Uterus (tissue), 3 donors: ENCODE measurements at regions not wholly inside any gene's neighbourhood (a gene's known extent, or its start where the extent isn't known, plus 50 kb on each side); places are given as distances from the start of the nearest gene placed in this dataset.
A peak's percentile ranks its signal among the peaks of the same experiment; 100 is the strongest.

Source experiments
- DNase-seq, 2 donors: peaks; one replicate each; pipeline ENCODE4 v3.0.0-alpha.2; 2019 to 2020
- H3K27ac ChIP-seq, 2 donors: fragments of 200-600 bp; sonication (generic); 1 replicate in 1 of 2; 2 replicates in 1 of 2; pipeline ENCODE4 v1.5.1; 2016 to 2018
- H3K27me3 ChIP-seq, 2 donors: fragments of 200-600 bp; sonication (generic); one replicate each; pipeline ENCODE4 v1.5.1; 2018 to 2019; ENCODE audit warnings: control low read depth in 1 of 2
- H3K36me3 ChIP-seq, 2 donors: fragments of 200-600 bp; sonication (generic); one replicate each; pipeline ENCODE4 v1.5.1; 2019; ENCODE audit warnings: control low read depth in 1 of 2
- H3K4me1 ChIP-seq, 2 donors: fragments of 200-600 bp; sonication (generic); one replicate each; pipeline ENCODE4 v1.5.1; 2018 to 2019; ENCODE audit warnings: control low read depth in 1 of 2
- H3K4me3 ChIP-seq, 2 donors: fragments of 200-600 bp; sonication (generic); 1 replicate in 1 of 2; 2 replicates in 1 of 2; pipeline ENCODE4 v1.5.1; 2018 to 2019; ENCODE audit warnings: mild to moderate bottlenecking in 1 of 2
- H3K9me3 ChIP-seq, 2 donors: fragments of 200-600 bp; sonication (generic); one replicate each; pipeline ENCODE4 v1.5.1; 2019; ENCODE audit warnings: control low read depth in 1 of 2
- CTCF ChIP-seq, 4 experiments: fragments of 200-600 bp in 2 of 4; fragments of 450-650 bp in 2 of 4; sonication (generic) in 2 of 4; IDR thresholded peaks; one replicate each; pipeline ENCODE4 v1.5.1; 2016 to 2019; ENCODE audit warnings: antibody characterized with exemption in 4 of 4, mild to moderate bottlenecking in 2 of 4, moderate library complexity in 1 of 4
- POLR2A ChIP-seq, 2 donors: fragments of 450-650 bp; IDR thresholded peaks; one replicate each; pipeline ENCODE4 v1.6.1; 2016; ENCODE audit warnings: antibody characterized with exemption in 2 of 2, mild to moderate bottlenecking in 1 of 2, moderate library complexity in 1 of 2
- intact Hi-C: fragments of 100-400 bp; cut with DNase I; formaldehyde crosslinking; loops from one replicate; pipeline ENCODE4 v1.15.1; 2023; ENCODE audit warnings: low total_unique reads
- donor health status: DM: yes; HTN: yes; CAD: no.

GRCh38 chr10:121005948-121006587 lies 154.9 kb downstream of the WDR11 start:
- intact Hi-C loops: no loop called here
- TF ChIP-seq CTCF (IDR thresholded peaks at IDR 0.05) (no peak), POLR2A (IDR thresholded peaks at IDR 0.05) (no peak)
- Histone ChIP-seq H3K9me3 (peaks cover 0 to 18% of the 10 kb centered on the region in 2 donors), H3K36me3 (no peaks in the 10 kb centered on the region), H3K27ac (no peak overlapping the region), H3K4me1 (no peaks in the 10 kb centered on the region), H3K4me3 (no peak overlapping the region), H3K27me3 (no peaks in the 10 kb centered on the region)
- no peak for DNase-seq

GRCh38 chr10:121007264-121007663 lies 156.1 kb downstream of the WDR11 start:
- H3K27ac ChIP-seq: no peak overlapping the region
- intact Hi-C loops: no loop called here
- TF ChIP-seq CTCF (IDR thresholded peaks at IDR 0.05) (no peak), POLR2A (IDR thresholded peaks at IDR 0.05) (no peak)
- DNase-seq: no peak
- H3K4me1 ChIP-seq: no peaks in the 10 kb centered on the region
- H3K4me3 ChIP-seq: no peak overlapping the region
- no peaks in the 10 kb centered on the region for H3K27me3 ChIP-seq
- no peaks in the 10 kb centered on the region for H3K36me3 ChIP-seq
- peaks cover 0 to 18% of the 10 kb centered on the region in 2 donors for H3K9me3 ChIP-seq

- Histone ChIP-seq H3K4me1 (no peaks in the 10 kb centered on the region), H3K27me3 (no peaks in the 10 kb centered on the region), H3K4me3 (no peak overlapping the region), H3K27ac (no peak overlapping the region), H3K9me3 (no peaks in the 10 kb centered on the region), H3K36me3 (no peaks in the 10 kb centered on the region)
- TF ChIP-seq POLR2A (IDR thresholded peaks at IDR 0.05) (no peak), CTCF (IDR thresholded peaks at IDR 0.05) (no peak)
- intact Hi-C loops: no loop called here
- no peak for DNase-seq
Observed at GRCh38 chr10:121015916-121016315, 164.8 kb downstream of the WDR11 start.

- Histone ChIP-seq H3K4me3 (no peak overlapping the region), H3K4me1 (no peaks in the 10 kb centered on the region), H3K27me3 (no peaks in the 10 kb centered on the region), H3K27ac (no peak overlapping the region), H3K36me3 (no peaks in the 10 kb centered on the region), H3K9me3 (no peaks in the 10 kb centered on the region)
- TF ChIP-seq CTCF (IDR thresholded peaks at IDR 0.05): no peak
- no peak for TF ChIP-seq POLR2A (IDR thresholded peaks at IDR 0.05)
- DNase-seq: peak in 1 of 2 donors; percentile 22
- intact Hi-C loops: no loop called here
Observed at GRCh38 chr10:121024905-121025584, 173.9 kb downstream of the WDR11 start.

GRCh38 chr10:121025731-121026130 lies 174.6 kb downstream of the WDR11 start:
- no peak for DNase-seq
- Histone ChIP-seq H3K9me3 (no peaks in the 10 kb centered on the region), H3K36me3 (no peaks in the 10 kb centered on the region), H3K4me1 (no peaks in the 10 kb centered on the region), H3K27me3 (no peaks in the 10 kb centered on the region), H3K4me3 (no peak overlapping the region), H3K27ac (no peak overlapping the region)
- intact Hi-C loops: no loop called here
- TF ChIP-seq POLR2A (IDR thresholded peaks at IDR 0.05): no peak
